ENCODE measurements at regions not wholly inside any gene's neighbourhood (a gene's known extent, or its start where the extent isn't known, plus 50 kb on each side); places are given as distances from the start of the nearest gene placed in this dataset.
A peak's percentile ranks its signal among the peaks of the same experiment; 100 is the strongest.

DNA sequence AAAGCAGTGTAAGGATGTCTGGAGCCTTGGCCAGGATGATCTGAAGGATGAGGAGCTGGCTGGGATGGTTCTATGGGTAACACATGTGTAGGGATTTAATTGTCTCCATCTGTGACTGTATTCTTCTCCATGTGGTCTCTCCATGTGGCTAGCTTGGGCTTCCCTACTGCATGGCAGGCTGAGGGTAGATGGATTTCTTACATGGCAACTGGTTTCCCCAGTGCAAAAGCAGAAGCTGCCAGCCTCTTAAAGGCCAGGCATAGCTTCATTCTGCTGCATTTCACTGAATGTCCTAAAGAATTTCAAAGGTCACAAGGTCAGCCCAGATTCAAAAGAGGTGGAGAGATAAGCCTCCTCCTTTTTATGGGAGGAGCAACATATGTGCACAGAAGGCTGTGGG lies 61.7 kb downstream of the XCL2 start:
- Histone ChIP-seq H3K4me1 (peaks cover 23 to 64% (median 30%) of the 10 kb centered on the region in 3 donors), H3K4me3 (no peak overlapping the region), H3K36me3 (no peaks in the 10 kb centered on the region), H3K27ac (peak overlapping the region; percentile 79 to 88 (median 82)), H3K27me3 (no peaks in the 10 kb centered on the region), H3K9me3 (no peaks in the 10 kb centered on the region)
- no peak for ATAC-seq
- TF ChIP-seq POLR2A (IDR thresholded peaks at IDR 0.05) (no peak), EP300 (IDR thresholded peaks at IDR 0.05) (no peak), POLR2AphosphoS5 (IDR thresholded peaks at IDR 0.05) (no peak)
- TF ChIP-seq, protein P1, sequence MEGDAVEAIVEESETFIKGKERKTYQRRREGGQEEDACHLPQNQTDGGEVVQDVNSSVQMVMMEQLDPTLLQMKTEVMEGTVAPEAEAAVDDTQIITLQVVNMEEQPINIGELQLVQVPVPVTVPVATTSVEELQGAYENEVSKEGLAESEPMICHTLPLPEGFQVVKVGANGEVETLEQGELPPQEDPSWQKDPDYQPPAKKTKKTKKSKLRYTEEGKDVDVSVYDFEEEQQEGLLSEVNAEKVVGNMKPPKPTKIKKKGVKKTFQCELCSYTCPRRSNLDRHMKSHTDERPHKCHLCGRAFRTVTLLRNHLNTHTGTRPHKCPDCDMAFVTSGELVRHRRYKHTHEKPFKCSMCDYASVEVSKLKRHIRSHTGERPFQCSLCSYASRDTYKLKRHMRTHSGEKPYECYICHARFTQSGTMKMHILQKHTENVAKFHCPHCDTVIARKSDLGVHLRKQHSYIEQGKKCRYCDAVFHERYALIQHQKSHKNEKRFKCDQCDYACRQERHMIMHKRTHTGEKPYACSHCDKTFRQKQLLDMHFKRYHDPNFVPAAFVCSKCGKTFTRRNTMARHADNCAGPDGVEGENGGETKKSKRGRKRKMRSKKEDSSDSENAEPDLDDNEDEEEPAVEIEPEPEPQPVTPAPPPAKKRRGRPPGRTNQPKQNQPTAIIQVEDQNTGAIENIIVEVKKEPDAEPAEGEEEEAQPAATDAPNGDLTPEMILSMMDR (IDR thresholded peaks at IDR 0.05) = no peak

DNA sequence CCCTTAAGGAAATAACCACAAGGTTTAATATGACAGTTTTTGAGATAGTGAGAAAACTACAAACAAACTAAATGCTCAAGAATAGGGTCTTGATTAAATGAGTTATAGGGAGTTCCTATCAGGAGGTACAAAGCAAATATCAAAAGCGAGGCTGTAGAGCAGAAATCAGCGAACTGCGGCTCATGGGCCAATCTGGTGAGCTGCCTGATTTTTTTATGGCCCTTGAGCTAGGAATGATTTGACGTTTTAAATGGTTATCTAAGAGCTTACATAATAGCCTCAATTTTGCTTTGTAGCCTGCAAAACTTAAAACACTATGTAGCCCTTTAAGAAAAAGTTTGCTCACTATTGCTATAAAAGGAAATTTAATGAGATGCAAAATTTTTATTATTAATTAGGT lies 62.2 kb downstream of the XCL2 start:
- H3K4me3 ChIP-seq = no peak overlapping the region
- peak overlapping the region; percentile 79 to 88 (median 82) for H3K27ac ChIP-seq
- H3K36me3 ChIP-seq = no peaks in the 10 kb centered on the region
- TF ChIP-seq POLR2A (IDR thresholded peaks at IDR 0.05) (no peak), POLR2AphosphoS5 (IDR thresholded peaks at IDR 0.05) (no peak), EP300 (IDR thresholded peaks at IDR 0.05) (no peak)
- TF ChIP-seq, protein P1 (IDR thresholded peaks at IDR 0.05) = no peak
- no peak for ATAC-seq
- H3K9me3 ChIP-seq = no peaks in the 10 kb centered on the region
- 56 to 71% methylated on average over 4 of the region's 4 CpGs for WGBS, 2 donors (ENCODE audit: low coverage in 1 of 2)
- no peaks in the 10 kb centered on the region for H3K27me3 ChIP-seq
- H3K4me1 ChIP-seq = peaks cover 23 to 69% (median 31%) of the 10 kb centered on the region in 3 donors

DNA sequence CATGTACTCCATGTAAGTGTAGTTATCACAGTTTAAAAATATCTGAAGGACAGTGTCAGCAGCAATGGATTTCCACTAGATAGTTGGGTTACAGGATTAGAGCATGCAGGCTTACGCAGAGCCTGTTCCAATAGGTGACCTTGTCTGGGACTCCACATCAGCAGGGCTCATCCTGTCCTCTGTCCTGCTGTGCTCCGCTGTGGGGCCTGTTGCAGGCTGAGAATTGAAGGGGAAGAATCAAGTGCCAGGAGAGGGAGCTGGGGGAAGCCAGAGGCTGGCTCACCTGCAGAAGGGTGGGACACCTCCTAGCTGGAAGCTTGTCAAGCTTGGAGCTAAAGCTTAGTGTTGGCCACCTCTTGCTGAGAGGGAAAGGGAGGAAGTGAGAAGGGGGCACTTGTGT lies 62.8 kb downstream of the XCL2 start:
- H3K27ac ChIP-seq = peak overlapping the region; percentile 79 to 88 (median 82)
- no peak for ATAC-seq

DNA sequence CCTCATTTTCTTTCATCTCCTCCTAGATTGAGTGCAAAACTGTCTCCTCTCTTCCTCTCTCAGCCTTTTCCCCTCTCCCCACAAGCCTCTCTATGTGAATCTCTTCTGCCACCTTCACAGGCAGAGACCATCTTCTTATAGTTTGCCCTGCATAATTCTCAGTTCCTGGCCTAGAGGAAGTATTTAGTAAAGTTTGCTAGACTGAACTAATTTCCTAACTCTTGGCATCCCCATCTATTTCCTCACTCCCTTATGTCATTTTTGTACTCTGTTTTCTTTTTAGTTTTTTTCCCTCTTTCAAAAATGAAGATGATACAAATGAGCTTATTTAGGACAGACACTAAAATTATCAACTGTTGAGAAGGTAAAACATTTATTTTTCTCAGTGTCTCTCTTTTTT lies 66.0 kb downstream of the XCL2 start:
- H3K27ac ChIP-seq = peak overlapping the region in 2 of 4 donors; percentile 42 to 52
- H3K9me3 ChIP-seq = no peaks in the 10 kb centered on the region
- peak; percentile 60 for ATAC-seq
- H3K27me3 ChIP-seq = no peaks in the 10 kb centered on the region
- TF ChIP-seq, protein P1 (IDR thresholded peaks at IDR 0.05) = no peak
- TF ChIP-seq POLR2A (IDR thresholded peaks at IDR 0.05) (no peak), EP300 (IDR thresholded peaks at IDR 0.05) (no peak), POLR2AphosphoS5 (IDR thresholded peaks at IDR 0.05) (no peak)
- no peaks in the 10 kb centered on the region for H3K36me3 ChIP-seq
- H3K4me1 ChIP-seq = peaks cover 4 to 37% (median 21%) of the 10 kb centered on the region in 3 donors
- H3K4me3 ChIP-seq = no peak overlapping the region

More for the DNA sequence above, 62.8 kb downstream of the XCL2 start:
- peaks cover 23 to 69% (median 31%) of the 10 kb centered on the region in 3 donors for H3K4me1 ChIP-seq
- TF ChIP-seq, protein P1 (IDR thresholded peaks at IDR 0.05) = no peak
- TF ChIP-seq EP300 (IDR thresholded peaks at IDR 0.05) (no peak), POLR2A (IDR thresholded peaks at IDR 0.05) (no peak), POLR2AphosphoS5 (IDR thresholded peaks at IDR 0.05) (no peak)
- H3K9me3 ChIP-seq = no peaks in the 10 kb centered on the region
- H3K4me3 ChIP-seq = no peak overlapping the region
- H3K27me3 ChIP-seq = no peaks in the 10 kb centered on the region
- H3K36me3 ChIP-seq = no peaks in the 10 kb centered on the region
- 90 to 100% methylated on average over 1 to 2 of the region's 2 CpGs for WGBS, 2 donors (ENCODE audit: low coverage in 1 of 2)

DNA sequence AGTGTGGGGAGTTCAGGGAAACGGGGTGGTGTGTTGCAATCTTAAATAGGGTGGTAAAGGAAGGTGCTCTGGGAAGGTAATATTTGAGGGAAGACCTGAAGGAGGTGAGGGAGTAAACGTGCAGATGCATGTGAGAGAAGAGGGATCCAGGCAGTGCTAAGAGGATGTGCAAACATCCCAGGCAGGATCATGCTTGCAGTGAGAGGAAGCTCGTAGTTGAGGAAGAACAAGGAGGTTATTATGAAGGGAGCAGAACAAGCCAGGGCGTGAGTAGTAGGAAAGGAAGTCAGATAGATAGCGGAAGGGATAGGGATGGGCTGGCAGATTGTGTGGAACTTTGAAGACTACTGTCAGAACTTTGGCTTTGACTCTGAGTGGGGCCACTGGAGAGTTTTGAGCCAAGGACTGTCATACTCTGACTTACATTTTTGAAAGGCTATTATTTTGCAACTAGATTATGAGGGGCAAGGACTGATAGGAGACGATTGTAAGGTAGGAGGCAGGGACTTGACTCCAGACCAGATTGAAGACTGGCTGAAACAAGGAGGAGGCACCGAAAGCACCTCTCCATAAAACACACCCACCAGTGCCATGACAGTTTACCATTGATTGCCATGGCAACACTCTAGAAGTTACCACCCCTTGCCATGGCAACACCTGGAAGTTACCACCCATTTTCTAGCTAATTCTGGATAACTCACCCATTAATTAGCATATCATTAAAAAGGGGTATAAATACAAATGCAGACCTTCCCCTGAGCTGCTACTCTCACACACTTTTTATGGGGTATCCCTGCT lies 67.0 kb downstream of the XCL2 start:
- 61 to 72% methylated on average over 6 to 7 of the region's 7 CpGs for WGBS, 2 donors (ENCODE audit: low coverage in 1 of 2)
- Histone ChIP-seq H3K27me3 (no peaks in the 10 kb centered on the region), H3K4me1 (peaks cover 0 to 27% (median 12%) of the 10 kb centered on the region in 3 donors), H3K27ac (peak overlapping the region in 2 of 4 donors; percentile 18 to 52), H3K36me3 (no peaks in the 10 kb centered on the region), H3K9me3 (no peaks in the 10 kb centered on the region), H3K4me3 (no peak overlapping the region)
- no peak for TF ChIP-seq POLR2A (IDR thresholded peaks at IDR 0.05)
- TF ChIP-seq POLR2AphosphoS5 (IDR thresholded peaks at IDR 0.05) = no peak
- TF ChIP-seq, protein P1 (IDR thresholded peaks at IDR 0.05) = no peak
- no peak for TF ChIP-seq EP300 (IDR thresholded peaks at IDR 0.05)
- peak; percentile 32 for ATAC-seq

Data from gastroesophageal sphincter (tissue), 4 donors.